Left ventricle myocardium superior (tissue), 1 donor: ENCODE measurements at regions not wholly inside any gene's neighbourhood (a gene's known extent, or its start where the extent isn't known, plus 50 kb on each side); places are given as distances from the start of the nearest gene placed in this dataset.

ENCODE experiments used
- ATAC-seq: fragments of 200-7000 bp; cut with Tn5 transposase; one replicate; pipeline ENCODE4 v1.9.1; 2020; ENCODE audit warnings: mild to moderate bottlenecking, moderate library complexity
- DNase-seq: peaks from one replicate; pipeline ENCODE4 v3.0.0-alpha.2; 2020
- intact Hi-C: fragments of 100-400 bp; cut with micrococcal nuclease; formaldehyde crosslinking; loops from one replicate; pipeline ENCODE4 v1.11.0; 2022
- donor health status: DM: no; HTN: yes; CAD: no; lungs with severe emphysema.

- ATAC-seq (no peak), DNase-seq (no peak)
- intact Hi-C loops = no loop called here
These were observed 1539.2 kb upstream of the PIK3C3 start for GRCh38 chr18:40415821-40416220.

GRCh38 chr18:40415176-40415791 lies 1539.8 kb upstream of the PIK3C3 start:
- intact Hi-C loops = no loop called here
- no peak for ATAC-seq
- DNase-seq = no peak

DNA sequence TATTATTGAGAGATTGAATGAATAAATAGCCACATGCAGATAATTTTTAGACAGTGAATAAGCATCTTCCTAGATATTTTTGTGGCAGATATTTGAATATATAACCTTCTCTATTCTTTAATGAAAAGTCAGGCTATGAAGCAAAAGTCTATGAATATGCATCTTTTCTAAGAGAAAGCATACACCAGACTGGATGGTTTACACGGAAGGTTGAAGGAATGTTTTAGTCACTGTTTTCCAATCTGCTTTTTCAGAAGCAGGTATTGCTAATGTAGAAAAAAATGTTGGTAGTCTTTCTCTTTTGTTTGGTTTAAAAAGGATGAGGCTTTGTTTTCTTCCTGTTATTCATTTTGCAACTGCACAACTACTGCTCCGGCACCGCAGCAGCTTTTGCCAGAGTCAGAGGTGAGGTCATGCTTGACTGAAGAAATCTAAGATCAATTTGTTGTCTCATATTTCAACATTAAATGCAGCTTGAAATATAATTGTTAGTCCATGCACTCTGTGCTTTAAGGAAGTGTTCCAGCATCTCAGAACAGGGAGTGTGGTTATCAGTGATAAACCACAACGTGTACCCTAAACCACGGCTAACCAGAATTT lies 1540.8 kb upstream of the PIK3C3 start:
- no peak for DNase-seq
- ATAC-seq = no peak
- intact Hi-C loops = no loop called here

GRCh38 chr18:40413160-40413559 lies 1541.9 kb upstream of the PIK3C3 start:
- intact Hi-C loops = no loop called here
- DNase-seq (no peak), ATAC-seq (no peak)

GRCh38 chr18:40412410-40412809 lies 1542.6 kb upstream of the PIK3C3 start:
- ATAC-seq (no peak), DNase-seq (no peak)
- intact Hi-C loops = no loop called here

GRCh38 chr18:40407909-40408308 lies 1547.1 kb upstream of the PIK3C3 start:
- intact Hi-C loops = no loop called here
- no peak for DNase-seq
- ATAC-seq = no peak

DNA sequence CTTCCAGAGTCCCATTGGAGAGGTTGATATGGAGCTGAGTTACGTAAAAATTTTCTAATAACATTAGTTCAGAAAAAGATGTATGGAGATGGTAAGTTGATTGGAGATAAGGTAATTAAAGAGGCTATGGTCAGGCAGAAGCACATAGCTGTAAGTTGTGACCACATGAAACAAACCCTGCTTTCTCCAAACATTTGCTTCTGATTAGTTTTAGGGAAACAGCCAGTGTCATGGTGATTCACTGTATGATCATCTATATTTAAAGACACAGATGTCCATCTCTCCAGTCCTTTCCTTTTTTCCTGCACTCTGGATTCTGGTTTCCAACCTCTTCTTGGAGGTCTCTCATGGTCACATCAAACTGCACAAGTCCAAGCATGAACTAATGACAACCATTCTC lies 1550.8 kb upstream of the PIK3C3 start:
- intact Hi-C loops = no loop called here
- no peak for ATAC-seq

DNA sequence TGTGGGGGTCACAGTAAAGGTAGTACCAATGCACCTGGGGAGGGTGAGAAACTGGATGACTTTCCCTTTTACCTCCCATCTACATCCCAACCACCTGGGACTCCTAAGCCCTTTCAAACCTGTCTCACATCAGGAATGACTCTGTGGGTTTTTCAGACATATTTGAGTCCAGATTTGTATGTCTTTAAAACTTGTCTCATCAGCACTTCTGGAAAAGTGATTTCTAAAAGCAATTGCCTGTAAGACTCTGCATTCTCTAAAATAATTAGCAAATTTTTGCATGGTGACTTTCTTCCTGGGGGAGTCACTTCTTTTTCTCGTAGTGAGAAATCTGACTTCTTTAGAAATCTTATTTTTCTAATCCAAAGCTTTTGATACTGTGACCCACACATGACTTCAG lies 1553.0 kb upstream of the PIK3C3 start:
- intact Hi-C loops = no loop called here
- ATAC-seq = no peak
- DNase-seq = no peak

More for the DNA sequence above, 1550.8 kb upstream of the PIK3C3 start:
- DNase-seq = no peak

DNA sequence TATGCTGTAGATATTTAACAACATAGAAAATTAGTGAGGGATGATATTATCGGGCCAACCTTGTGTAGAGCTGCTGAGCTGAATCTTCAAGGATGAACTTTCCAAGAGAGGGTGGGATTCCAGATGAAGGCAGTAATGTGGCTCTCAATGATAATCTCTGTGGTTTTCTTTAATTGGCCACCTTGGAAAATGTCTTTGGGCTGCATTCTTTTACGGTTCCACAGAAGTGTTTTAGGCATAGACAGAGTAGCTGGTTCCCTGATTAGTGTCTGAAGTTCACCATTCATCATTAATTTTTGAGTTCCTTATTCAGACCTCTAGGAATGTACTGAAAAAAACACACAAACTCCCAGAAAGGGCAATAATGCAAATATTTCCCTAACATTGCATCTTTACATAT lies 1566.9 kb upstream of the PIK3C3 start:
- intact Hi-C loops = no loop called here
- no peak for DNase-seq
- no peak for ATAC-seq

- intact Hi-C loops = no loop called here
- ATAC-seq = no peak
- DNase-seq = no peak
These were observed 1567.8 kb upstream of the PIK3C3 start for GRCh38 chr18:40387130-40387787.

DNA sequence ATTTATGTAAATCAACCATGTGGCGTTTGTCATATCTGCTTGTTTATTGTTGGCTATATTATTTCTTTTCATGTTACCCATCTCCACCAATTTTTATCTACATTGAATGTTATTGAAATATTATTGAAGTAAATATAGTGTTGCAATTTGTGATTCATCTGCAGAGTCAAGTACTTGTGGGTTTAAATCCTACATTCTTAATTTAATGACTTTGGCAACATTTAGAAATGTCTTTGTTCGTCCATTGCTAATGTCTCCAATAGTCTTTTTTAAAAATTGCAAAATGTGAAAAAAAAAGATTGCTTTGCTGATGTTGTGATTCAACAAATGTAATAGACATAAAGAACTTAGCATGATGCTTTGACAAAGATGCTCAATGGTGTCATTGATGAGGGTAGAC lies 1572.8 kb upstream of the PIK3C3 start:
- intact Hi-C loops = no loop called here
- DNase-seq (no peak), ATAC-seq (no peak)

DNA sequence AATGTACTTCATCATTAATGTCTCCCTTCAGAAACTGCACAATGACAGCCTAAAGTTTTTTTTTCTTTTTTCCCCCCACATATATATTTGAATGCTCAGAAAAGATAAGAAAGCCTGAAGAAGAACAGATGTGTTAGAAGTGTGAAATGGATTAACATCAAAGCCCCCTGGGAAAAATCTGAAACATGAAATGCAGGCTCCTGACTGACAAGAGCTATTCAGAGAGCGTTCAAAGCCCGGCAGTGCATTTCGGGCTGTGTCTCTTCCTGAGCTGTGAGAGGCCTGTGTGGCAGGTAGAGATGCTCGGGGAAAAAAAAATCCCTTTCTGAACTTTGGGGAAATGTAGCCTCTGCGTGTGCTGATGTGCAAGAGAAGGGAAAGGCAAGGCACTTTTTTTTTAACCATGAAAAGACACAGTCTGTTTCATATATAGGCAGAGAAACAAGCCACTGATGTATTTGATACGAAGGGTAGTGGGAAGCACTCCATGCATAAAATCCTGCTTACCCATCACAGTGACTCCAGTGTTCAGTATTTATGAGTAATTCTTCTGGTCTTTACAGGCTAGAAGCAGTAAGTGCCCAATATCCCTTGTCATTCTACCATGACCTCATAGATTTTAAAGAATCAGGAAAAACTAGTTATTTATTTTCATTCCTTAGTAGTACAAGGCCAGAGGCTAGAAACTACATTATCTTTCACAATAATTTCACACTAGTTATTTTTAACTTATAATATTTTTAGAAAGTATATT lies 1574.2 kb upstream of the PIK3C3 start:
- DNase-seq (no peak), ATAC-seq (no peak)
- intact Hi-C loops = no loop called here

DNA sequence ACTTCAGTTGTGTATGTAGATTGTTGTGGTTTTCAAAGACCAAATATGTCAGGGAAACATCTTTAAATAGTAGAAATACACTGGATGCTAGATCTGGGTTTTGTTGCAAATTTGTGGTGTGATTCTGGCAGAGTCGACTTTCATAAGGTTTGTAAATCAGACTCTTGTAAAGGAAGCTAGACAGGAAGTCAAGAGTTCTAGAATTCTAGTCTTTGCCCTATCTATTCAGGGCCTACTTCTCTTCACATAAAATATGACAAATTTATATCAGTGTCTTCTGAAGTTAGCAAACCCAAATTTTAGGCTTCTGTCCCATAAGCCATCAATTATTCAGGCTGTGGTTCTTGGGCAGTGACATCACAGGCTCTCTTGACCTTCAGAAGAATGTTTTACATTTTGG lies 1579.2 kb upstream of the PIK3C3 start:
- DNase-seq (no peak), ATAC-seq (no peak)
- intact Hi-C loops = no loop called here

DNA sequence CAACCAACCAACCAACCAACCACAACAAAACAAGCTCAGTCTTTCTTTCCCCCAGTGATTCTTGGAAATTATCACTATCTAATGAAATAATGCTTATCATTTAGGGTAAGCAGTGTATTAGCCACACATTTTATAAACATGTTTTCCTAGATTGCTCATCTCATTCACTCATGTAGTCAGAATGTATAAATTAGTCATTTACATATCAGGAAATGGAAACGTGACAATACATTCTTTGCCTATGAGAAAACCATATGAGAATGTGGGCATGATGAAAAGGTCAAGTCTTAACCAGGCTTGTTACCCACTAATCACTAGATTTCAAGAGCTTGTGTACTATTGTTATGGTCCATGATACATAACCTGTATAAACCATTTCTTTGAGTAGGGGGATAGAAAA lies 1583.4 kb upstream of the PIK3C3 start:
- DNase-seq = no peak
- intact Hi-C loops = no loop called here
- no peak for ATAC-seq

DNA sequence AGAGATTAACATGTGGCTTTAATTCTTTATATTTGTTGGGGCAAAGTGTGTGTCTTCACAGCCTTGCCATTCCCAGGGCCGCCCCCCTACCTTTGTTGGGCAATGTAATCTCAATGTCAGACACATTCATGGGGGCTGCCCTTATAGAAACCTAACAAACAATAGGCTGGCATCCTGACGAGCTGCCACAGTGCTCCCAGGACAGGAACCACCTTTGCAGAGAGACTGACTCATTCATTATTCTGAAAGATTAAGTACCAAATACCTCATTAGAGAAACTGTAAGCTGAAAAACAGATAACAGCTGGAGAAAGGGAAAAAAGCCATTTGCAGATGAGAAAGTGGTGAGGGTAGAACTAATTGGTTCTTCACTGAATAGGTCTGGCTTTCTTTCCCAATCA lies 1587.5 kb upstream of the PIK3C3 start:
- intact Hi-C loops = no loop called here
- ATAC-seq = no peak
- no peak for DNase-seq

GRCh38 chr18:40366521-40366920 lies 1588.5 kb upstream of the PIK3C3 start:
- DNase-seq = no peak
- no peak for ATAC-seq
- intact Hi-C loops = no loop called here

DNA sequence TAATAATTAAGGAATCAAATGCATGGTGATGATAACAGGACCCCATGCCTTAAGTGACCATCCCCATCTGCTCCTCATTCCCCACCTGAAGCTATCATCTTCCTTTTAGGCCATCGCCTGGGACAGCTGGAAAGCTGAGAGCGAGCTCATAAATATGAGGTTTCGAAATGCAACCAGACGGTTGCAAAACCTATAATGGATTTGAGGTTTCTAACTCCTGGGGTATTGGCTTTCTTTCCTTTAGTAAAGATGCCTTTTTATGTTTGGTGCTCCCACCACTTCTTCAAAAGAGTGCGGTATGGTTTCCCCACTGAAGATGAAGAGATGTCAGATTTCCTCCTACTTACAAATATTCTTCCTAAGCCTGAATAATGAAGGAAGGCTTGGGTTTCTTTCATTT lies 1589.5 kb upstream of the PIK3C3 start:
- DNase-seq (no peak), ATAC-seq (no peak)
- intact Hi-C loops = no loop called here

DNA sequence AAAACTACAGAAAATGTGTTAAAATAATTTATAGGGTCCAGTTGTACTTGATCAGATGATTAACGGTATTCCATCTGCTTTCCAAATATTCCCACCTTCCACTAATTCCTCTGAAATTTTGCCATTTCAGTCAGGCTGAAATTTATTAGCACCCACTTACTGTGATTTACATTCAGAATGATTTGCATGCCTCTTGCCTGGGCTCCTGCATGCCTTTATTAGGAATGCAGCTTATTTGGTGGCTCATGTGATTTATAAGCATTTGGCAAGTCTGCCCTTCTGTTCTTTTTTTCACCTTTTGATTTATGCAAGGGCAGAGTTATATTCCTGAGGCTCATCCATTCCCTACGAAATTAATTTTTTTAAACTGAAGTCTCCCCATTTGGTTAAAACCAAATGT lies 1594.5 kb upstream of the PIK3C3 start:
- ATAC-seq (no peak), DNase-seq (no peak)
- intact Hi-C loops = no loop called here

DNA sequence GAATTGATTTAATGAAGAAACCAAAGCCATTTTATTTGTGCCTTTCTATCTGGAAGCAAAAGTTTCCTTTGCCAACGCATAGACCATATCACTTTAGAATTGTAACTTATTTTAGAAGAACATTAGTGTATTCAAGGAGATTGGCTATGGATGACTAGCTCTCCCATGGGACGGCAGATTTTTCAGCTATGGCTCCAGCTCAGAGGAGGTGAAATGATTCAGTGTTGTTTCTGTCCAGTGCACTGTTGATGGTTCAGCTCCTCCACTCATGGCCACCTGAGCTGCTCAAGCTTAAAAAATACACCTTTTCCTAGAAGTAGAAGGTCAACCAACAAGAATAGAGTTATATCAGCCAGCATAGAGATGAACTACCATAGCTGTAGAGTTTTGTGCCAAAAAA lies 1597.5 kb upstream of the PIK3C3 start:
- intact Hi-C loops = no loop called here
- ATAC-seq = no peak
- no peak for DNase-seq

- DNase-seq (no peak), ATAC-seq (no peak)
- intact Hi-C loops = no loop called here
These were observed 1598.9 kb upstream of the PIK3C3 start for GRCh38 chr18:40356168-40356567.
